SH-SY5Y (cell line): ENCODE measurements at regions not wholly inside any gene's neighbourhood (a gene's known extent, or its start where the extent isn't known, plus 50 kb on each side); places are given as distances from the start of the nearest gene placed in this dataset.

Experiments used
- GATA2 ChIP-seq: IDR thresholded peaks from 2 replicates; pipeline ENCODE4 v1.6.1; 2011; ENCODE audit warnings: mild to moderate bottlenecking, low read depth, low read length
- GATA3 ChIP-seq: IDR thresholded peaks from 2 replicates; pipeline ENCODE4 v1.6.1; 2011; ENCODE audit warnings: low read depth, mild to moderate bottlenecking, low read length, moderate library complexity

GRCh38 chr10:124231168-124232155 is 138.1 kb upstream of the CHST15 start:
- TF ChIP-seq GATA2, result no peak
- TF ChIP-seq GATA3, result no peak
